Activated B cell treated with CpG ODN at 0.5 μM for 24 hours (primary cell): ENCODE measurements at regions not wholly inside any gene's neighbourhood (a gene's known extent, or its start where the extent isn't known, plus 50 kb on each side); places are given as distances from the start of the nearest gene placed in this dataset.

ENCODE experiments used
- ATAC-seq: fragments of 200-7000 bp; cut with Tn5 transposase; one replicate; pipeline ENCODE4 v1.10.0; 2021; ENCODE audit warnings: low read depth, mild to moderate bottlenecking, moderate library complexity
- CTCF ChIA-PET: fragments of 350-600 bp; sonication (Branson Sonifier 250); formaldehyde crosslinking; loops from one replicate; lab custom pipeline; 2021; ENCODE audit warnings: antibody characterized with exemption; lab: Charles Lee
- POLR2A ChIA-PET: fragments of 350-600 bp; sonication (Branson Sonifier 250); formaldehyde crosslinking; loops from one replicate; lab custom pipeline; 2021; ENCODE audit warnings: antibody characterized with exemption; lab: Charles Lee
- DNase-seq: peaks from one replicate; pipeline ENCODE4 v3.0.0; 2022
- H3K27ac Mint-ChIP-seq: one replicate; pipeline ENCODE4 v1.8.0; 2020; ENCODE audit warnings: mixed read lengths
- H3K27me3 Mint-ChIP-seq: one replicate; pipeline ENCODE4 v1.8.0; 2021; ENCODE audit warnings: mixed read lengths
- H3K36me3 Mint-ChIP-seq: one replicate; pipeline ENCODE4 v1.8.0; 2021; ENCODE audit warnings: low read depth, mixed read lengths
- H3K4me1 Mint-ChIP-seq: one replicate; pipeline ENCODE4 v1.8.0; 2021; ENCODE audit warnings: mixed read lengths
- H3K4me3 Mint-ChIP-seq: one replicate; pipeline ENCODE4 v1.8.0; 2020; ENCODE audit warnings: mild to moderate bottlenecking, mixed read lengths
- H3K9me3 Mint-ChIP-seq: one replicate; pipeline ENCODE4 v1.8.0; 2020; ENCODE audit warnings: mixed read lengths
- CTCF ChIP-seq: fragments of 200-600 bp; IDR thresholded peaks from one replicate; pipeline ENCODE4 v1.8.0; 2022; ENCODE audit warnings: antibody characterized with exemption, mild to moderate bottlenecking
- intact Hi-C: fragments of 100-400 bp; cut with micrococcal nuclease; formaldehyde crosslinking; loops from one replicate; pipeline ENCODE4 v1.15.1; 2024

DNA sequence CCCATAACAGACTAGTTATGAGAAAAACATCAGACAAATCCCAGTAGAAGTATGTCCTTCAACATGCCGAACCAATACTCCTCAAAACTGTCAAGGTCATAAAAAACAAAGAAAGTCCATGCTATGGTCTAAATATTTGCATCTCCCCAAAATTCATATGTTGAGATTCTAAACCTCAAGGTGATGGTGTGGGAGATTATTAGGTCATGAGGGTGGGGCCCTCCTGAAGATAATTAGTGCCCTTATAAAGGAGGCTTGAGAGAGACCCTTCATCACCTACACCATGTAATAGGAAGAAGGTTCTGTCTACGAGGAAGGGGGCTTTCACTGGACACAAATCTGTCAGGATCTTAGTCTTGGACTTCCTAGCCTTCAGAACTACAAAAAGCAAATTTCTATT, 118.6 kb upstream of the GUCY1A2 start:
- no peak for TF ChIP-seq CTCF
- H3K27me3 Mint-ChIP-seq: no peaks in the 10 kb centered on the region
- no peaks in the 10 kb centered on the region for H3K4me1 Mint-ChIP-seq
- ChIA-PET POLR2A (no interaction called here), CTCF (no interaction called here)
- ATAC-seq (no peak), DNase-seq (no peak)
- no peak overlapping the region for H3K27ac Mint-ChIP-seq
- no peaks in the 10 kb centered on the region for H3K36me3 Mint-ChIP-seq
- H3K9me3 Mint-ChIP-seq: peaks cover 10% of the 10 kb centered on the region
- intact Hi-C loops: no loop called here
- H3K4me3 Mint-ChIP-seq: no peak overlapping the region

GRCh38 chr11:107131756-107132155, 113.5 kb upstream of the GUCY1A2 start:
- H3K4me3 Mint-ChIP-seq: no peak overlapping the region
- no peaks in the 10 kb centered on the region for H3K4me1 Mint-ChIP-seq
- CTCF ChIA-PET: no interaction called here
- peaks cover 14% of the 10 kb centered on the region for H3K9me3 Mint-ChIP-seq
- DNase-seq (no peak), ATAC-seq (no peak)
- H3K36me3 Mint-ChIP-seq: no peaks in the 10 kb centered on the region
- TF ChIP-seq CTCF: no peak
- no peaks in the 10 kb centered on the region for H3K27me3 Mint-ChIP-seq
- intact Hi-C loops: no loop called here
- POLR2A ChIA-PET: no interaction called here
- H3K27ac Mint-ChIP-seq: no peak overlapping the region

GRCh38 chr11:107123022-107123421, 104.7 kb upstream of the GUCY1A2 start:
- POLR2A ChIA-PET: no interaction called here
- Mint-ChIP-seq H3K4me1 (no peaks in the 10 kb centered on the region), H3K36me3 (no peaks in the 10 kb centered on the region), H3K27me3 (no peaks in the 10 kb centered on the region), H3K4me3 (no peak overlapping the region), H3K9me3 (peaks cover 5% of the 10 kb centered on the region), H3K27ac (no peak overlapping the region)
- ATAC-seq (no peak), DNase-seq (no peak)
- TF ChIP-seq CTCF: no peak
- CTCF ChIA-PET: no interaction called here
- intact Hi-C loops: no loop called here

GRCh38 chr11:107118025-107118720, 99.9 kb upstream of the GUCY1A2 start:
- no peak for DNase-seq
- intact Hi-C loops: no loop called here
- no peak for TF ChIP-seq CTCF
- peaks cover 7% of the 10 kb centered on the region for H3K9me3 Mint-ChIP-seq
- no peaks in the 10 kb centered on the region for H3K4me1 Mint-ChIP-seq
- no peak overlapping the region for H3K4me3 Mint-ChIP-seq
- no peaks in the 10 kb centered on the region for H3K27me3 Mint-ChIP-seq
- no peak overlapping the region for H3K27ac Mint-ChIP-seq
- no peak for ATAC-seq
- ChIA-PET CTCF (no interaction called here), POLR2A (no interaction called here)
- H3K36me3 Mint-ChIP-seq: no peaks in the 10 kb centered on the region

DNA sequence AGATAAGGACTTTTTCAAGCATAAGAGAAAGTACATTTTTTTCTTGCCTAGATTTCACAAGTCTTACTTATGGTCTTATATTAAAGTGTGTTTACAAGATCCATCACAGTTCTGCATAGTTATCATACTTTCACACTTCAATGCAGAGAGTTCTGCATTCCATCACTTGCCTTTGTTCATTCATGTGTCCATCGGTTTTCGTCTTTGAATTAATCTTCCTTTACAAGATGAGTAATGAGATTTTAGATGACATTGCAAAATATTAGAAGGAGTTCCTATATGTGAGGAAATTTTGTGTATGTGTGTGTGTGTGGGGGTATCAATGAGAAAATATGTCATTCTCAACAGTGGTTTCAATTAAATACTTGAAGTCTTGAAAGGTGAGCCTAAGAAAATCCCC, 98.1 kb upstream of the GUCY1A2 start:
- intact Hi-C loops: no loop called here
- Mint-ChIP-seq H3K36me3 (no peaks in the 10 kb centered on the region), H3K27me3 (no peaks in the 10 kb centered on the region), H3K4me3 (no peak overlapping the region), H3K4me1 (no peaks in the 10 kb centered on the region), H3K9me3 (peaks cover 7% of the 10 kb centered on the region), H3K27ac (no peak overlapping the region)
- no peak for TF ChIP-seq CTCF
- POLR2A ChIA-PET: no interaction called here
- no peak for DNase-seq
- CTCF ChIA-PET: no interaction called here
- ATAC-seq: no peak
